ENCODE measurements at regions not wholly inside any gene's neighbourhood (a gene's known extent, or its start where the extent isn't known, plus 50 kb on each side); places are given as distances from the start of the nearest gene placed in this dataset.

GRCh38 chr1:195097316-195097715 lies 1510.9 kb downstream of the KCNT2 start:
- RAD21 ChIA-PET (ENCODE audit: unreplicated experiment) = no interaction called here
- POLR2A ChIA-PET = no interaction called here
- Histone ChIP-seq H3K27ac (ENCODE audit: control insufficient read depth, insufficient read depth) (no peak overlapping the region), H3K79me2 (ENCODE audit: control insufficient read depth, insufficient read depth, low read length) (no peaks in the 10 kb centered on the region), H3K9me3 (replicated peaks; ENCODE audit: control insufficient read depth, insufficient read depth, low read length) (no peaks in the 10 kb centered on the region), H3K4me1 (ENCODE audit: control insufficient read depth, insufficient read depth, low read length) (no peaks in the 10 kb centered on the region), H3K27me3 (replicated peaks in 1 of 2; ENCODE audit: control insufficient read depth in 2 of 2, insufficient read depth in 2 of 2, low read length in 1 of 2) (no peaks in the 10 kb centered on the region), H3K4me2 (ENCODE audit: control insufficient read depth, insufficient read depth) (no peak overlapping the region), H3K36me3 (ENCODE audit: control insufficient read depth in 2 of 2, insufficient read depth in 2 of 2, low read length in 1 of 2) (no peaks in the 10 kb centered on the region), H4K20me1 (ENCODE audit: control insufficient read depth, insufficient read depth) (no peaks in the 10 kb centered on the region), H3K9ac (ENCODE audit: control insufficient read depth, insufficient read depth, low read length) (no peak overlapping the region), H2AFZ (ENCODE audit: control insufficient read depth, low read depth, low read length) (no peak overlapping the region), H3K4me3 (no peak overlapping the region)
- SMC1A ChIA-PET (ENCODE audit: uncharacterized antibody, unreplicated experiment) = no interaction called here
- TF ChIP-seq, protein P1, sequence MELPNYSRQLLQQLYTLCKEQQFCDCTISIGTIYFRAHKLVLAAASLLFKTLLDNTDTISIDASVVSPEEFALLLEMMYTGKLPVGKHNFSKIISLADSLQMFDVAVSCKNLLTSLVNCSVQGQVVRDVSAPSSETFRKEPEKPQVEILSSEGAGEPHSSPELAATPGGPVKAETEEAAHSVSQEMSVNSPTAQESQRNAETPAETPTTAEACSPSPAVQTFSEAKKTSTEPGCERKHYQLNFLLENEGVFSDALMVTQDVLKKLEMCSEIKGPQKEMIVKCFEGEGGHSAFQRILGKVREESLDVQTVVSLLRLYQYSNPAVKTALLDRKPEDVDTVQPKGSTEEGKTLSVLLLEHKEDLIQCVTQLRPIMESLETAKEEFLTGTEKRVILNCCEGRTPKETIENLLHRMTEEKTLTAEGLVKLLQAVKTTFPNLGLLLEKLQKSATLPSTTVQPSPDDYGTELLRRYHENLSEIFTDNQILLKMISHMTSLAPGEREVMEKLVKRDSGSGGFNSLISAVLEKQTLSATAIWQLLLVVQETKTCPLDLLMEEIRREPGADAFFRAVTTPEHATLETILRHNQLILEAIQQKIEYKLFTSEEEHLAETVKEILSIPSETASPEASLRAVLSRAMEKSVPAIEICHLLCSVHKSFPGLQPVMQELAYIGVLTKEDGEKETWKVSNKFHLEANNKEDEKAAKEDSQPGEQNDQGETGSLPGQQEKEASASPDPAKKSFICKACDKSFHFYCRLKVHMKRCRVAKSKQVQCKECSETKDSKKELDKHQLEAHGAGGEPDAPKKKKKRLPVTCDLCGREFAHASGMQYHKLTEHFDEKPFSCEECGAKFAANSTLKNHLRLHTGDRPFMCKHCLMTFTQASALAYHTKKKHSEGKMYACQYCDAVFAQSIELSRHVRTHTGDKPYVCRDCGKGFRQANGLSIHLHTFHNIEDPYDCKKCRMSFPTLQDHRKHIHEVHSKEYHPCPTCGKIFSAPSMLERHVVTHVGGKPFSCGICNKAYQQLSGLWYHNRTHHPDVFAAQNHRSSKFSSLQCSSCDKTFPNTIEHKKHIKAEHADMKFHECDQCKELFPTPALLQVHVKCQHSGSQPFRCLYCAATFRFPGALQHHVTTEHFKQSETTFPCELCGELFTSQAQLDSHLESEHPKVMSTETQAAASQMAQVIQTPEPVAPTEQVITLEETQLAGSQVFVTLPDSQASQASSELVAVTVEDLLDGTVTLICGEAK (IDR thresholded peaks at IDR 0.05; ENCODE audit: borderline replicate concordance) = no peak
- no peak for TF ChIP-seq NR2F1 (conservative IDR thresholded peaks at IDR 0.05)
- no peak for TF ChIP-seq ZBTB4 (CRISPR knock-in tag; IDR thresholded peaks at IDR 0.05)
- no peak for TF ChIP-seq LARP7 (IDR thresholded peaks at IDR 0.05)
- TF ChIP-seq, protein P2, sequence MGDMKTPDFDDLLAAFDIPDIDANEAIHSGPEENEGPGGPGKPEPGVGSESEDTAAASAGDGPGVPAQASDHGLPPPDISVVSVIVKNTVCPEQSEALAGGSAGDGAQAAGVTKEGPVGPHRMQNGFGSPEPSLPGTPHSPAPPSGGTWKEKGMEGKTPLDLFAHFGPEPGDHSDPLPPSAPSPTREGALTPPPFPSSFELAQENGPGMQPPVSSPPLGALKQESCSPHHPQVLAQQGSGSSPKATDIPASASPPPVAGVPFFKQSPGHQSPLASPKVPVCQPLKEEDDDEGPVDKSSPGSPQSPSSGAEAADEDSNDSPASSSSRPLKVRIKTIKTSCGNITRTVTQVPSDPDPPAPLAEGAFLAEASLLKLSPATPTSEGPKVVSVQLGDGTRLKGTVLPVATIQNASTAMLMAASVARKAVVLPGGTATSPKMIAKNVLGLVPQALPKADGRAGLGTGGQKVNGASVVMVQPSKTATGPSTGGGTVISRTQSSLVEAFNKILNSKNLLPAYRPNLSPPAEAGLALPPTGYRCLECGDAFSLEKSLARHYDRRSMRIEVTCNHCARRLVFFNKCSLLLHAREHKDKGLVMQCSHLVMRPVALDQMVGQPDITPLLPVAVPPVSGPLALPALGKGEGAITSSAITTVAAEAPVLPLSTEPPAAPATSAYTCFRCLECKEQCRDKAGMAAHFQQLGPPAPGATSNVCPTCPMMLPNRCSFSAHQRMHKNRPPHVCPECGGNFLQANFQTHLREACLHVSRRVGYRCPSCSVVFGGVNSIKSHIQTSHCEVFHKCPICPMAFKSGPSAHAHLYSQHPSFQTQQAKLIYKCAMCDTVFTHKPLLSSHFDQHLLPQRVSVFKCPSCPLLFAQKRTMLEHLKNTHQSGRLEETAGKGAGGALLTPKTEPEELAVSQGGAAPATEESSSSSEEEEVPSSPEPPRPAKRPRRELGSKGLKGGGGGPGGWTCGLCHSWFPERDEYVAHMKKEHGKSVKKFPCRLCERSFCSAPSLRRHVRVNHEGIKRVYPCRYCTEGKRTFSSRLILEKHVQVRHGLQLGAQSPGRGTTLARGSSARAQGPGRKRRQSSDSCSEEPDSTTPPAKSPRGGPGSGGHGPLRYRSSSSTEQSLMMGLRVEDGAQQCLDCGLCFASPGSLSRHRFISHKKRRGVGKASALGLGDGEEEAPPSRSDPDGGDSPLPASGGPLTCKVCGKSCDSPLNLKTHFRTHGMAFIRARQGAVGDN (IDR thresholded peaks at IDR 0.05) = no peak
- no peak for TF ChIP-seq EED (IDR thresholded peaks at IDR 0.05; ENCODE audit: low read depth)
- no peak for TF ChIP-seq ATF7 (IDR thresholded peaks at IDR 0.05; ENCODE audit: low read depth)
- TF ChIP-seq RB1 (IDR thresholded peaks at IDR 0.05; ENCODE audit: borderline replicate concordance) = no peak
- WGBS (ENCODE audit: insufficient coverage, insufficient replicate concordance, low lambda C conversion rate, missing lambda C conversion rate) = 20% methylated on average over 4 of the region's 4 CpGs
- in situ Hi-C loops (cut with MboI) (no loop called here), intact Hi-C loops (cut with micrococcal nuclease; ENCODE audit: unreplicated experiment) (no loop called here)
- ATAC-seq = no peak
- no TSS peak for BruUV-seq (replicated peaks)
- FAIRE-seq = no peak
- no peak for DNase-seq (ENCODE audit: low read depth, low spot score)
- CTCF ChIA-PET = no interaction called here
